ENCODE measurements at regions not wholly inside any gene's neighbourhood (a gene's known extent, or its start where the extent isn't known, plus 50 kb on each side); places are given as distances from the start of the nearest gene placed in this dataset.

DNA sequence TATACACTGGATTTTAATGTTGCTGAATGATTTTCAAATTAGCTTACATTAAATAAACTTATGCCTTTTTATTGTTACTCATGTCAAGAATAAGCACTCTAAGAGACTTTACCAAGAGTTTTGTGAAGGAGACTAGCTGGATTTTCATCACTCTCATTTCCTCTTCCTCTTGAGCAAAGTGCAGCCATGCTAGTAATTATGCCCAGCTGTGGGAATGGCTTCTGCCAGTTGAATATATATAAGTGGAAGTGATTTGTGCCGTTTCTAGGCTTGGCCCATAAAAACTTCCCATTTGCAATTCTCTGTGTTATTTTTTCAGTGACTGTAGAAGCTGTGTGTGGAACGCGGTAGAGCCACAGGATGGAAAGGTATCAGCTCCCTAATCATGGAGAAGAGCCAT is 255.8 kb downstream of the HDGFL1 start:
- Mint-ChIP-seq H3K36me3 (ENCODE audit: low read depth) (no peaks in the 10 kb centered on the region), H3K4me1 (ENCODE audit: low read depth) (no peaks in the 10 kb centered on the region), H3K27me3 (no peaks in the 10 kb centered on the region), H3K4me3 (no peak overlapping the region), H3K9me3 (no peaks in the 10 kb centered on the region), H3K27ac (no peak overlapping the region)
- intact Hi-C loops (cut with micrococcal nuclease), result no loop called here

DNA sequence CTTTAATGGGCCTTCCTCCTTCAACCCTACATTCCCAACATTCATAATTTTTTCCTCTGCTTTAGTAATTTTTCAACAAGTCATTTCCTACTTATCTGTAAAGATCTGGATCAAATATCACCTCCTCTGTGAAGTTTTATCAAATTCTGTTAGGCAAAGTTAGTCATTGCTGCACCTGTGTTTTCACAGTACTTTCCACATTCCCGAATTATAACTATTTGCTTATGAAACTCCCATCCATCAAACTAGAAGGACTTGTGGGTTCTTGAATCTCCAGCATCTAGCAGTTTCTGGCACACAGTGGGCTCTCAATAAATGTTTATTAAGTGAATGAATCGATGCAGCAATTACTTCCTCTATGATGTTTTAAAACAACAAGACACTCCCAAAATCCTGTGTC is 257.6 kb downstream of the HDGFL1 start:
- no peaks in the 10 kb centered on the region for H3K36me3 Mint-ChIP-seq (ENCODE audit: low read depth)
- H3K4me1 Mint-ChIP-seq (ENCODE audit: low read depth), result no peaks in the 10 kb centered on the region
- H3K27ac Mint-ChIP-seq, result no peak overlapping the region
- H3K9me3 Mint-ChIP-seq, result no peaks in the 10 kb centered on the region
- intact Hi-C loops (cut with micrococcal nuclease), result no loop called here
- no peak overlapping the region for H3K4me3 Mint-ChIP-seq
- H3K27me3 Mint-ChIP-seq, result no peaks in the 10 kb centered on the region

DNA sequence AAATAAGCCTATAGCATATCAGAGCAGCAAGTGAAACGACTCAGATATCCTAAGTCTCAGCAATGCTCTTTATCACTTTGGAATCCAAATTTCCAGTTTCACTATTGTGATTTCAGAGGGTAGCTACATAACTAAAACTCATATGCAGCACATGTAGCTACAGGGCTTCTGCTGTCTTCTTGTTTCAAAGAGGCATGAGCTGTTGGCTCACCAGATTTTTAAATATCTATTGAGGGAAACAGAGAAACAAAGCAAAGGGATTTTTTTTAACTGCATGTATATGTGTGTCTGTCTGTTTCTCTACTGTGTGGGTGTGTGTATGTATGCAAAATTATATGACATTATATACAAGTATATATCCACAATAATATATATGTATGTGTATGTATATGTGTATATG is 258.4 kb downstream of the HDGFL1 start:
- no peak overlapping the region for H3K4me3 Mint-ChIP-seq
- H3K27ac Mint-ChIP-seq, result no peak overlapping the region
- no peaks in the 10 kb centered on the region for H3K9me3 Mint-ChIP-seq
- no peaks in the 10 kb centered on the region for H3K27me3 Mint-ChIP-seq
- intact Hi-C loops (cut with micrococcal nuclease), result no loop called here
- no peaks in the 10 kb centered on the region for H3K4me1 Mint-ChIP-seq (ENCODE audit: low read depth)
- H3K36me3 Mint-ChIP-seq (ENCODE audit: low read depth), result no peaks in the 10 kb centered on the region

DNA sequence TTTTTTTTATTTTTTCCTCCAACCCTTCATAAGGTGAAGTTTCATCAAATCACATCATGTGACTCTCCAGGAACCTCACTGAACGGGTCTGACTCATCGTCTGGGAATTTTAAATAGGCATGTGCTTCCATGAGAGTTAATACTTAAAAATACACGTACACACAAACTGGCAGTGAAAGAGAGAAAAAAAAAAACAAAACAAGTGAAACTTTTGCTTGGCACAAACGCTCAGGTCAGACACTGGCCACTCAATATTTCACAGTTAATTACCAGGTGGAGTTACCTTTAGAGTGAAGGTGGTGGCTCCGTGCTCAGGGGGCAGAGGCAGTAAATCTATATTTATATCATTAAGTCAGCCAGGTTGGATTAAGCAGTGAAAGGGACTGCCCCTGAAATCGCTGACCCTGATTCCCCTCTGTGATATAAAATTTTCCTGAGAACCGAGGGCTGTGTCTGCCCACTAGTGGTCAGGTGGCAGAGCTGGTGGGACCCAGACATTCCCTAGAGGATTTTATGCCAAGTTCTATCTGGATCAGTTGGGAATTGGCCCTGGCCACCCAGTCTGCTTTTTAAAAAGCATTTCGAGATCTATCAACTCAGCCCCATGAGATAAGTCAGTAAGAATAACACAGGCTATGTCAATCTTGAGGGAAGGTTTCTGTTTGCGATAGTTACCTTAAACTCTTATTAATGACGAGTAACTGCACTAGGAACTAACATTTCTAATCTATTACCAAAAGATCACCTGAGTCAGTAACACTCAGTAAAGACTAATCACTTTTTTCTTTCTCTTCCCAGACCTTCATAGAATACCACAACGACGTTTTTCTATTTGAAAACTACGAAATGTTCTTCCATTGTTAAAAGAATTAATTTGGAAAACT is 259.1 kb downstream of the HDGFL1 start:
- Mint-ChIP-seq H3K4me3 (no peak overlapping the region), H3K36me3 (ENCODE audit: low read depth) (no peaks in the 10 kb centered on the region), H3K27me3 (no peaks in the 10 kb centered on the region), H3K9me3 (no peaks in the 10 kb centered on the region), H3K27ac (no peak overlapping the region), H3K4me1 (ENCODE audit: low read depth) (no peaks in the 10 kb centered on the region)
- intact Hi-C loops (cut with micrococcal nuclease), result no loop called here

DNA sequence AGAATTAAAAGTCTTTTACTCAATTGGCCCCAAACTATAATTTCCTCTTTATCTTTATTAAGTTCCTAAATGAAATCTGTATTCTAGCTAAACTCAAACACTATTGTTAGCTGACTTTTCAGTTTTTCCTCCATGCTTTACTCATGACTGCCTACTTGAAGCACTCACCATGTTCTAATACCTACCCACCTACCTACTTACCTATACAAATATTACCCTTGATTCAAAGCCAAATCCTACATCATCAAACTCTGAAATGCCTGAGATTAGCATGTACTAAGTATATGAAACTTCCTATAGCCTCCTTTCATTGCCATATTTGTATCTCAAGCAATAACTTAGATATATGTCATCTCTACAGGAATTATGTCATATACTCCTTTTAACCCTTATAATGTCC is 259.7 kb downstream of the HDGFL1 start:
- no peaks in the 10 kb centered on the region for H3K4me1 Mint-ChIP-seq (ENCODE audit: low read depth)
- H3K9me3 Mint-ChIP-seq, result no peaks in the 10 kb centered on the region
- no peak overlapping the region for H3K4me3 Mint-ChIP-seq
- intact Hi-C loops (cut with micrococcal nuclease), result no loop called here
- H3K27me3 Mint-ChIP-seq, result no peaks in the 10 kb centered on the region
- H3K36me3 Mint-ChIP-seq (ENCODE audit: low read depth), result no peaks in the 10 kb centered on the region
- no peak overlapping the region for H3K27ac Mint-ChIP-seq

DNA sequence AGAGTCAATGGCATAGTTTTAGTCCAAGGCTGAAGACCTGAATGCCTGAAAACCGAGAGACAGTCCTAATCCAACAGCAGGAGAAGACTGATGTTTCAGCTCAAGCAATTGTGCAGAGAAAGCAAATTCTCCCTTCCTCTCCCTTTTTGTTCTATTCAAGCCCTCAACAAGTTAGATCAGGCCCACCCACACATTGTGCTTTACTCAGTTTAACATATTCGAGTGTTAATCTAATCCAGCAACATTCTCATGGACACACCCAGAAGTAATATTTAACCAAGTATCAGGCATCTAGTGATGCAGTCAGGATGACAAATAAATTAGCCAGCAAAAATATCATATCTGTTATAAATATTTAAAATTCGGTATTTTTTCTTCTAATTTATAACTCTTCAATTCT is 261.1 kb downstream of the HDGFL1 start:
- no peaks in the 10 kb centered on the region for H3K4me1 Mint-ChIP-seq (ENCODE audit: low read depth)
- no peaks in the 10 kb centered on the region for H3K36me3 Mint-ChIP-seq (ENCODE audit: low read depth)
- intact Hi-C loops (cut with micrococcal nuclease), result no loop called here
- no peaks in the 10 kb centered on the region for H3K27me3 Mint-ChIP-seq
- no peak overlapping the region for H3K4me3 Mint-ChIP-seq
- H3K9me3 Mint-ChIP-seq, result peaks cover 10% of the 10 kb centered on the region
- H3K27ac Mint-ChIP-seq, result no peak overlapping the region

DNA sequence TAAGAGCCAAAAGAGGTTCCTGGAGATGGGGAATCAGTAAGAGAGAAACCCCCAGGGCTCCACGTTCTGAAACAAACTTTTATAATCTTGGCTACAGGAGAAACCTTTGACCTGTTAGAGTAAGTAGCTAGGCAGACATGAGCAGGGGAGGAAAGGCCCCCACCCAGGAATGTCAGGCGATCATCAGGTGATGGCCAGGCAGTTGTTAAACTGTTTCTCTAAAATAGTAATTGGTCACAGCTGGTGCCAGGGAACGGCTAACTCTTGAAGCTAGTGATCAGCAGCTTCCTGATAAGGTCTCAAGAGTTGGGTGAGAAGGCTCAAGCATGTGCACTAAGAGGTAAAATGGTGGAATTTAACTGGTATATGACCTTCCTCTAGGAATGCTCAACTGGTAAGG is 263.8 kb downstream of the HDGFL1 start:
- no peaks in the 10 kb centered on the region for H3K27me3 Mint-ChIP-seq
- H3K9me3 Mint-ChIP-seq, result peaks cover 18% of the 10 kb centered on the region
- no peak overlapping the region for H3K27ac Mint-ChIP-seq
- H3K4me3 Mint-ChIP-seq, result no peak overlapping the region
- H3K4me1 Mint-ChIP-seq (ENCODE audit: low read depth), result no peaks in the 10 kb centered on the region
- intact Hi-C loops (cut with micrococcal nuclease), result no loop called here
- H3K36me3 Mint-ChIP-seq (ENCODE audit: low read depth), result no peaks in the 10 kb centered on the region

DNA sequence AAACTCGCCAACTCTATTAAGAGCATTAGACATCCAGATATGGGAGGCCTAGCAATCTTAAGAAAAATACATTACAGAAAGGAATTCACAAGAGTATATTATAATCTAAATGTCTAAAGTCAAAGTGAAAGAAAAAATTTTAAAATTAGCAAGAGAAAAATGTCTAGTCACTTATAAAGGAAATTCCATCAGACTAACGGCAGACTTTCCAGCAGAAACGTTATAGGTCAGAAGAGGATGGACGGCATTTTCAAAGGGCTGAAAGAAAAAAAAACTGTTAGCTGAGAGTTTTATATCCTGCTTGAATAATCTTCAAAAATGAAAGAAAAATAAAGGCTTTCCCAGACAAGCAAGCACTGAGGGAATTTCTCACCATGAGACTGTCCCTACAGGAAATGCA is 269.0 kb downstream of the HDGFL1 start:
- Mint-ChIP-seq H3K27ac (no peak overlapping the region), H3K4me1 (ENCODE audit: low read depth) (no peaks in the 10 kb centered on the region), H3K27me3 (no peaks in the 10 kb centered on the region), H3K9me3 (peaks cover 53% of the 10 kb centered on the region), H3K36me3 (ENCODE audit: low read depth) (no peaks in the 10 kb centered on the region), H3K4me3 (no peak overlapping the region)
- intact Hi-C loops (cut with micrococcal nuclease), result no loop called here

DNA sequence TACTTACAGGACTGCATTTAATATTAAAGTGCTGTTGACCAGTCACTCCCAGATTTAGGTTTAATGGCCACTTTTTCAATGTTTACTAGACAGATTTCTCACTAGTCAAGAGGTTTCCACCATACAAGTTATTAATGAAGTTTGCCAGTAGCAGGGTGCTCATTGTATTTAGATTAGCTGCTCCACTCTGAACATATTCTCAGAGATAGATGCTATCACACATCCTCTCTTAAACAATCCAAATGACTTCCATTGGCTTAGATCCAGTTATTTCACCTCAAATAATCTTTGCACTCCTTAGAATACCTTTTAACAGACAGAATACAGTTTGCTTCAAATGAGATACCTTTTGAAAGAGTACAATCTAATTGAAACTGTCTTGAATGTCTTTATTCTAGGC is 276.1 kb downstream of the HDGFL1 start:
- Mint-ChIP-seq H3K27ac (no peak overlapping the region), H3K27me3 (no peaks in the 10 kb centered on the region), H3K36me3 (ENCODE audit: low read depth) (no peaks in the 10 kb centered on the region), H3K4me1 (ENCODE audit: low read depth) (no peaks in the 10 kb centered on the region), H3K4me3 (no peak overlapping the region), H3K9me3 (peaks cover 31% of the 10 kb centered on the region)
- intact Hi-C loops (cut with micrococcal nuclease), result no loop called here

DNA sequence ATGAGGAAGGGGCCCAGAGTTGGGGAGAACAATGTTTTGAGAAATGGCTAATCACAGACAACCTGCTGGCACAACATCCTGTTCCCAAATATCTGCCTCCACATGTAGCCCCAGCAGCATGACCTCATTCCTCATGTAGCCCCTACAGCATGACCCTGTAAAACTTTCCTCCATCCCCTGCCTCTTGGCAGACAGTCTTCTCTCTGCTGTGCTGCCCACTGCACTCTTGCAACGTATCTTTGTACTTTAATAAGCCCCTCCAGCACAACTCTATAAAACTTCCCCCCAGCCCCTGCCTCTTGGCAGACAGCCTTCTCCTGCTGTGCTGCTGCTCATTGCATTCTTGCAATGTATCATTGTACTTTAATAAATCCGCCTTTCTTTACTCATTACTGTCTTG is 278.8 kb downstream of the HDGFL1 start:
- no peak overlapping the region for H3K27ac Mint-ChIP-seq
- no peaks in the 10 kb centered on the region for H3K4me1 Mint-ChIP-seq (ENCODE audit: low read depth)
- intact Hi-C loops (cut with micrococcal nuclease), result no loop called here
- H3K36me3 Mint-ChIP-seq (ENCODE audit: low read depth), result no peaks in the 10 kb centered on the region
- no peak overlapping the region for H3K4me3 Mint-ChIP-seq
- no peaks in the 10 kb centered on the region for H3K27me3 Mint-ChIP-seq
- peaks cover 21% of the 10 kb centered on the region for H3K9me3 Mint-ChIP-seq

DNA sequence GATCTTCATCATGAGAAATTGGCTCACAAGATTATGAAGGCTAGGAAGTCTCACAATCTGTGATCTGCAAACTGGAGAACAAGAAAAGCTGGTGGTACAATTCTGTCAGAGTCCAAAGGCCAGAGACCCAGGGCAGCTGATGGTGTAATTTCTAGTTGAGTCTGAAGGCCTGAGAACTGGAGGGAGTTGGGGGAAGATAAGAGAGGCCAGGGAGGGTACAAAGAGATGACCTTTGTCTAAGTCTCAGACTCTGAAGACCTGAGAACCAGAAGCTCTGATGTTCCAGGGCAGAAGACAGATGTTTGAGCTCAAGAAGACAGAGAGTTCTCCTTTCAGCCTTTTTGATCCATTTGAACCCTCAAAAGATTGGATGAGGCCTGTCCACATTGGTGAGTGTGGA is 280.6 kb downstream of the HDGFL1 start:
- Mint-ChIP-seq H3K27ac (no peak overlapping the region), H3K36me3 (ENCODE audit: low read depth) (no peaks in the 10 kb centered on the region), H3K4me3 (no peak overlapping the region), H3K9me3 (peaks cover 5% of the 10 kb centered on the region), H3K4me1 (ENCODE audit: low read depth) (no peaks in the 10 kb centered on the region), H3K27me3 (no peaks in the 10 kb centered on the region)
- intact Hi-C loops (cut with micrococcal nuclease), result no loop called here

DNA sequence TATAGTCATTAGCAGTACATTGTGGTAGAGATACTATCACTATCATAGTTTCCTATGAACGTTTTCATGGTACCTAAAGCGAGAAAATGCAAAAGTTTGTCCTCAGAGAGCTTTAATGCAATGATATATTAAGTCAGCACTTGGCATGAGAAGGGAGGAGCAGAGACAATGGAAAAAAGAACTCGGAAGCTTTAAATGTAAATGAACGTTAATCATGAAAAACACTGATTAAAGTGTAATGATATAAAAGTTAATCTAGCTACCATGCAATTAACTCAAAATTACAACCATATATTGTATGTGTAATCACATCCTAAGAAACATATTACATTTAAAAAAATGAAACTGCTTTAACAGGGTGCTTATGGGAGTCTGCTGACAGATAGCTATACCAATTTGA is 282.7 kb downstream of the HDGFL1 start:
- H3K36me3 Mint-ChIP-seq (ENCODE audit: low read depth), result no peaks in the 10 kb centered on the region
- H3K27me3 Mint-ChIP-seq, result no peaks in the 10 kb centered on the region
- intact Hi-C loops (cut with micrococcal nuclease), result no loop called here
- no peak overlapping the region for H3K27ac Mint-ChIP-seq
- H3K4me1 Mint-ChIP-seq (ENCODE audit: low read depth), result no peaks in the 10 kb centered on the region
- H3K4me3 Mint-ChIP-seq, result no peak overlapping the region
- peaks cover 14% of the 10 kb centered on the region for H3K9me3 Mint-ChIP-seq

DNA sequence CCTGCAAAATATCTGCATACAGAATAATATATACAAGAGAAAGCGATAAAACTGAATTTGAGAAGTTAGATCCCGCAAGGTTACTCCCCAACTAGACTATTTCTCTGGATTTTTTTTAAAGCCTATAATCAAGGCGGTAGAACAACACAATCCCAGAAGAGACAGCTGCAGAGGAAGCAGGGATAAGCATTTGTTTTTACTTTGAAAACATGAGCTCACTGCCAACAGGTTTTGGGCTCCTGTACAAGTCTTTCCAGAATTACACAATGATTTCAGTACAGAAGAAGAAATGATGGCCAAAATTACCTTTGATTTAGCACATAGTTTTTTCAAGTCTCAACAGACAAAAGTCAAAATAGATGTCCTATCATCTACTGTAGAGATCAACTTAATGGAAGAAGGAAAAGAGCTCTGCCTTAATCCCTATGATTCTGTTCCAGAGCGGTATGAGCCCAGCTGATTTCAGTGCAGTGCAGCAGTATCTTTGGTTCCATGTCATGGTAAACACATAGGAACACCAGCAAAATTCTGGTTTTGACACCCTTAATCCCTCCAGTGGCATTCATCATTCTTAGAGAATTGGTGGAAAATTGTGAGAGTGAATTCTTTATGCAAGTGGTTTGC is 304.3 kb downstream of the HDGFL1 start:
- no peak overlapping the region for H3K4me3 Mint-ChIP-seq
- no peaks in the 10 kb centered on the region for H3K27me3 Mint-ChIP-seq
- no peaks in the 10 kb centered on the region for H3K36me3 Mint-ChIP-seq (ENCODE audit: low read depth)
- H3K27ac Mint-ChIP-seq, result no peak overlapping the region
- H3K4me1 Mint-ChIP-seq (ENCODE audit: low read depth), result no peaks in the 10 kb centered on the region
- peaks cover 8% of the 10 kb centered on the region for H3K9me3 Mint-ChIP-seq
- intact Hi-C loops (cut with micrococcal nuclease), result no loop called here

DNA sequence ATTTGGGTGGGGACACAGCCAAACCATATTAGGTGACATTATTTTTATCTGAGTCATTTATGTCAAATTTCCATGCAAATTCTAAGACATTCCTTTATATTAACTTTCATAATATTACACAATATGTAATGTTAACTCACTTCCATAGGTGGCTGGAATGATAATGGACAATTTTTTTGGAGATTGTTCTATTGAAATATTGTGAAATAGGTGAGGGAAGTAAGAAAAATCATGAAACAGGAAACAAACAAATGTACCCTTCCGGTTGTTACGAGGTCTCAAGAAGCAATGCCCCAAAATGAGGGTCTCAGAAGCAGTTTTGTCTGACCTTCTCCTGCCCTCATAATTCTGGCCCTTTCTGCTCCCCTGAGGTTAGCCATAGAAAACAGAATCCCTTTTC is 306.5 kb downstream of the HDGFL1 start:
- no peaks in the 10 kb centered on the region for H3K9me3 Mint-ChIP-seq
- no peaks in the 10 kb centered on the region for H3K27me3 Mint-ChIP-seq
- H3K36me3 Mint-ChIP-seq (ENCODE audit: low read depth), result no peaks in the 10 kb centered on the region
- H3K27ac Mint-ChIP-seq, result no peak overlapping the region
- no peak overlapping the region for H3K4me3 Mint-ChIP-seq
- intact Hi-C loops (cut with micrococcal nuclease), result no loop called here
- no peaks in the 10 kb centered on the region for H3K4me1 Mint-ChIP-seq (ENCODE audit: low read depth)

DNA sequence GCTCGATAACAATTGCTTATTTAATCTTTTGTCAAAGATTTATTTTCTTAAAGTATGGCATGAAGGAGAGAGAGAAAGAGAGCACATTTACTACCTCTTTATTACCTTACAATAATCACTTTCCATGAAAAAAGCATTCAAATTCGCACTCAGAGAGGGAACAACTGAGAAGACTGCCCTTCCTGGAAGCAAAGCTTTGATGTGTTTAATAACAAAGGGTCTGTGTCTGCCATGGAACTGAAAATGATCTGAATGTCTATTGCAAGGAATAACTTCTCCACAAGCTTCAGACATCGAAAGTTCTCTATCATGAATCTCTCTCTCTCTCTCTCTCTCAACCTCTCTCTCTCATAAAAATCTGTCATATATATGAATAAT is 308.9 kb downstream of the HDGFL1 start:
- H3K27me3 Mint-ChIP-seq, result no peaks in the 10 kb centered on the region
- H3K36me3 Mint-ChIP-seq (ENCODE audit: low read depth), result no peaks in the 10 kb centered on the region
- H3K9me3 Mint-ChIP-seq, result no peaks in the 10 kb centered on the region
- H3K4me1 Mint-ChIP-seq (ENCODE audit: low read depth), result no peaks in the 10 kb centered on the region
- no peak overlapping the region for H3K27ac Mint-ChIP-seq
- intact Hi-C loops (cut with micrococcal nuclease), result no loop called here
- no peak overlapping the region for H3K4me3 Mint-ChIP-seq

Data from dendritic cell treated with granulocyte-macrophage colony-stimulating factor and Interleukin-4, amounts not matched to agents 40 ng/mL and 50 ng/mL, for 4 days (primary cell).